Transverse colon (tissue), 4 donors: ENCODE measurements at regions not wholly inside any gene's neighbourhood (a gene's known extent, or its start where the extent isn't known, plus 50 kb on each side); places are given as distances from the start of the nearest gene placed in this dataset.

ENCODE experiments used
- POLR2A ChIP-seq: fragments of 450-650 bp; IDR thresholded peaks from one replicate; pipeline ENCODE4 v1.6.1; 2016; ENCODE audit warnings: antibody characterized with exemption, mild to moderate bottlenecking, moderate library complexity
- POLR2AphosphoS5 ChIP-seq, 3 donors: sonication (generic); formaldehyde crosslinking; IDR thresholded peaks; one replicate each; pipeline ENCODE4 v1.6.1; 2016; ENCODE audit warnings: antibody characterized with exemption in 3 of 3
- TF ChIP-seq, protein P1 (sequence below), 5 experiments: fragments of 200-600 bp in 3 of 5; fragments of 450-650 bp in 2 of 5; sonication (generic) in 3 of 5; IDR thresholded peaks; 1 replicate in 2 of 5; 2 replicates in 3 of 5; pipeline ENCODE4 v1.5.1; 2016 to 2017; ENCODE audit warnings: antibody characterized with exemption in 5 of 5, inconsistent platforms in 3 of 5, mild to moderate bottlenecking in 2 of 5, moderate library complexity in 1 of 5

- TF ChIP-seq, protein P1, sequence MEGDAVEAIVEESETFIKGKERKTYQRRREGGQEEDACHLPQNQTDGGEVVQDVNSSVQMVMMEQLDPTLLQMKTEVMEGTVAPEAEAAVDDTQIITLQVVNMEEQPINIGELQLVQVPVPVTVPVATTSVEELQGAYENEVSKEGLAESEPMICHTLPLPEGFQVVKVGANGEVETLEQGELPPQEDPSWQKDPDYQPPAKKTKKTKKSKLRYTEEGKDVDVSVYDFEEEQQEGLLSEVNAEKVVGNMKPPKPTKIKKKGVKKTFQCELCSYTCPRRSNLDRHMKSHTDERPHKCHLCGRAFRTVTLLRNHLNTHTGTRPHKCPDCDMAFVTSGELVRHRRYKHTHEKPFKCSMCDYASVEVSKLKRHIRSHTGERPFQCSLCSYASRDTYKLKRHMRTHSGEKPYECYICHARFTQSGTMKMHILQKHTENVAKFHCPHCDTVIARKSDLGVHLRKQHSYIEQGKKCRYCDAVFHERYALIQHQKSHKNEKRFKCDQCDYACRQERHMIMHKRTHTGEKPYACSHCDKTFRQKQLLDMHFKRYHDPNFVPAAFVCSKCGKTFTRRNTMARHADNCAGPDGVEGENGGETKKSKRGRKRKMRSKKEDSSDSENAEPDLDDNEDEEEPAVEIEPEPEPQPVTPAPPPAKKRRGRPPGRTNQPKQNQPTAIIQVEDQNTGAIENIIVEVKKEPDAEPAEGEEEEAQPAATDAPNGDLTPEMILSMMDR (IDR thresholded peaks at IDR 0.05) = no peak
- no peak for TF ChIP-seq POLR2A
- no peak for TF ChIP-seq POLR2AphosphoS5 (IDR thresholded peaks at IDR 0.05)
These were observed 150.8 kb upstream of the ARHGAP28 start for GRCh38 chr18:6578686-6579085.
